Right lung (tissue), 2 donors: ENCODE measurements at regions not wholly inside any gene's neighbourhood (a gene's known extent, or its start where the extent isn't known, plus 50 kb on each side); places are given as distances from the start of the nearest gene placed in this dataset.

Experiments used
- DNase-seq, 2 donors: peaks; one replicate each; pipeline ENCODE4 v3.0.0-alpha.2; 2013

DNA sequence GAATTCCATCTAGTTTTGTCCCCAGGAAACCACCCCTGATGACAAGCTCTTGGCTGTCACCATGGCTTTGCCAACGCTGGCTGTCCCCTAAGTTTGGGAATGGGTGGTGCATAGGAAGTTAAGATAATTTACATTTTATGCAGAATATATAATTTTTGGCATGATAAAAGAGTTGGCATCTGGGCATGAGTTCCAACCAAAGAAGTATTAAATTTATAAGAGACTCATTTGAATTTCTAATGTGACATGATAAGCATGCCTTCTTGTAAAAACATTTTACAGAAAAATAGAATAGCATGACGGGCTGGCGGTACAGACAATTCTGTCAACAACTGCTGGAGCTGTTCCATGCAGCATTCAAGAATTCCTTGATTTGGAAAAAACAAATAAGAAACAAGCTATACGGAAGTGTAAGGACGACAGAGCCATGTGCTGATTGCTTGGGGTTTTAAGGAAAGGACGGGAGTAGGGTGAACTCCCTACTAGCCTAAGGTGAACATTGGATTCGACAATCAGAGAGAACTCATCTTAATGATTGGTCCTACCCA is 106.8 kb upstream of the C1orf21 start:
- no peak for DNase-seq

DNA sequence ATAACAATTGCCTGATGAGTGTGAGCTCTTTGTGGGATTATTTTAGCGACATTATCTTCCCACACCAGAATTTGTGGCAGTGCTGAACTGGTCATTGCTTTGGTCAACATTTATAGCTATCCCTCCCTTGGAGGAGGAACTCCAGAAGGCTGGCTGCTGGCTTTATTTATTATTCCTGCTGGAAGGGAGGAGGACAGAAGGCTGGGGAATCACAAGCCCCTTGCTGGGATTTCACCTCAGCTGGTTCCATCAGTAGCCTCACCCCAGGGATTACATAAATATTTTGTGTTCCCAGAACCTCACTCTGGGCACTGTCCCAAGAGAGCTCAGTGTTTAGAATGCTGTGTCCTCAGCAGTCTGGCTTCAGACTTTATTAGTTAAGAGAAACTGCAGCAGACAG is 102.8 kb upstream of the C1orf21 start:
- DNase-seq = peak; percentile 28 to 32

DNA sequence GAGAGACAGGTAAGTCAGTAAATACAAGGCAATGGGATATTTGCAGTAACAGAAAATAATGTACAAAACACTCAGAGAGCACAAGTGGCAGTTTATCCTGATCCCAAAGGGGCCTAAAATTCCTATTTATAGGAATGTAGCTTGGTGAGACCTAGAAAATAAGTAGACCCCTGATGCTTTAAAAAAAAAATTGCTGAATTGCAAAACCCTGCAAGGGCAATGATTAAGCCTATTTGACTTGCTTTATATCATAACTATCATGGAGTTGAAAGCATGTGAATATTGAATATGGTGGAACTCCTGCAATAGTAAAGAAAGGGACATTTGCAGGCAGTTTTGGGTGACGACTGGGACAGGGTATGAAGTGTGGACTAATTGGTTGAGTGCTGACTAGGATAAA is 101.9 kb upstream of the C1orf21 start:
- DNase-seq = no peak

DNA sequence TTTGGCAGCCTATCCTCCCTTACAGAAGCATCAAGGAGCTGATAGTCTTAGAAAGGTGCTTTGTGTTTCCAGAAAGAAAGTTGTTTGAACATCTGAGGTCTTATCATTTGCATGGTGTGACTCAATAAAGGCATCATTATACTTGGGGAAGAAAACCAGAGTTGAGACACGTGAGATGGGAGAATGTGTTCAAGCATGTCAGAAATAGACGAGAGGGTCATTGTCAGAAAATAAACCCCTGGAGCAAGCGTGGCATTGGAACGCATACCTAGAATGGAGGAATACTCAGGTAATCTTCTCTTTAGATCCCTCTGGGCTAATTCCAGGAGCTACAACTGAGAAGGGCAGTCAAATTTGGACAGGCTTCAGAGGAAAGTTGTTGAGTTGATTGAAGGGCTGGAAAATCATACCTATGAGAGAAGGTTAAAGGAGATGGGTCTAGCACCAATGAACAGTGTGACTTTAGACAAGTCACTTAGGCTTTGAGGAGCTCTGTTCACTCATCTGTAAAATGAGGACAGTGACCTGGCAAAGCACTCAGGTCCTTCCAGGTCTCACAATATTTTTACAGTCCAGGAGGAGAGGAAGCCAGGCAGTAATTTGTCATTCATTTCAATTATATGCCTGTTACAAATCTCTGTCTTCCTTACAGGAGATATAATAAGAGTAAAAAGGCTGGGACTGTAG is 101.3 kb upstream of the C1orf21 start:
- DNase-seq = no peak

DNA sequence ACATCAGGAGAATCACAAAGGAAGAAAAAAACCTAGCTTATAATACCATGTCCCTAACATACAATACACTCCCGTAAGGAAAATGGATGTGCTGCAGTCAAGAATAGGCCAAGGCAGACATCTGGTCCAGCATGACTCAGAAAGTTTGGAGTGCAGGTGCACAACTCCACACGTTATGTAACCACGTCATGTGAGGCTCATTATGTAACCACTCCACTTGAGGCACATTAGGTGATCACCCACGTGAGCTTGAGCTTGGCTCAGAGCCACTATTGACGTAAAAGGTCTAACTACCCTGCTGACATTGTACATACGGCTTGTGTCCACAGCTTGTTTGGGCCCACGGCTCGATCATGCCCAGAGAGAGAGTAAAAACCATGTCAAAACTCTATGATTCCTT is 99.8 kb upstream of the C1orf21 start:
- no peak for DNase-seq

DNA sequence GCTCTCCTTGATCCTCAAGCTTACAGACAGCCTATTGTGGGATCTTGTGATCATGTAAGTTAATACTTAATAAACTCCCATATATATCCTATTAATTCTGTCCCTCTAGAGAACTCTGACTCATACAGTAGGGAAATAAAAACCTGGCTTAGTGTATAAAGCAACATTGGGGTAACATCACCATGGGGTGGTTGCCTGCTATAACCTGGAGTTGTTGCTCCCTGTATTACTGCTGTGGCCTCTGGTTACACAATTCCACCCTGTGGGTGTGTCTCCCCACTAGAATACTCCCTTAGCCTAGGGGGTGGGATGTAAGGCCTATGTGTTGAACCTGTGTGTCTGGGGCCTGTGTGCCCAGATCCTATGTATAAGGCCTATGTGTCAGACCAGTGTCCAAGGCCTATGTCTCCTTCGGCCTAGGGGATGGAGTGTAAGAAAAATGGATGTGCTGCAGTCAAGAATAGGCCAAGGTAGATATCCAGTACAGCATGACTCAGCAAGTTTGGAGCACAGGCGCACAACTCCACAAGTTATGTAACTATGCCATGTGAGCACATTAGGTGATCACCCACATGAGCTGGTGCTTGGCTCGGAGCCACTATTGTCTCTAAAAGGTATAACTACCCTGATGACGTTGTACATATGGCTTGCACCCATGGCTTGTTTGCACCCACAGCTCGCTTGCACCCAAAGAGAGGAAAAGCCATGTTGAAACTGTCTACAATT is 96.8 kb upstream of the C1orf21 start:
- DNase-seq = no peak

DNA sequence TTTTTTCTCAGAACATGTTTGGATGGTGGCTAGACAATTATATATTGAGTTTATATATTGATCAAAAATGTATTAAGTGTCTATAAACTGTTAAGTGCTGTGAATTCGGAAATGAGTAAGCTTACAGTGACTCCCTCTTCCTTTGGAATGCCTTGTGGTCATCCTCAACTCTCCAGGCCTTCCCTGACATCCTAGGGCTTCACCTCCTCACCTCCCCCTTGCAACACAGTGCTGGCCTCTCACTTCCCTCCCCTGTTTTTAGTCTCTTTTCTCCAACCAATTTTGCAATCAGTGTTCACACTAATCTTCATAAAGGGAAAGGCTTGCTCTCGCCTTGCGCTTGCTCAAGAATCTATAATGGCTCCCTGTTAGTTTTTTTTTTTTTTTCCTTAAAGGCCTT is 95.1 kb upstream of the C1orf21 start:
- DNase-seq = no peak

DNA sequence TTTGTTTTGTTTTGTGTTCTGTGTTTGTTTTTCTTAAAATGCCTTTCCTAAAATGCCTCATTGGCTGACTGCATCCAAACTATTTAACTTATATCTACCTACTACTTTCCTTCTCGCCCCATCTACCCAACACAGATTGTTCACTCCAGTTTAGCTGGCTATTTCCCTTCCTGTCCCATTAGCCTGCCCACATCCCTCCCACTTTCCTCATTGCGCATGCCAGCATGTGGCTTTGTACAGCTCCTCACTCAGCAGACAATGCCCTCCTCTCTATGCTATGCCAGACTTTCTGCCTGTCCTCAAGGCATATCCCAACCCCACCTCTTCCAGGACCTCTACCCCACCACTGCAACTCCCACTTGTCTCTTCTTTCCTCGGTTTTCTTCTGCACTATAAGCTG is 94.7 kb upstream of the C1orf21 start:
- no peak for DNase-seq

DNA sequence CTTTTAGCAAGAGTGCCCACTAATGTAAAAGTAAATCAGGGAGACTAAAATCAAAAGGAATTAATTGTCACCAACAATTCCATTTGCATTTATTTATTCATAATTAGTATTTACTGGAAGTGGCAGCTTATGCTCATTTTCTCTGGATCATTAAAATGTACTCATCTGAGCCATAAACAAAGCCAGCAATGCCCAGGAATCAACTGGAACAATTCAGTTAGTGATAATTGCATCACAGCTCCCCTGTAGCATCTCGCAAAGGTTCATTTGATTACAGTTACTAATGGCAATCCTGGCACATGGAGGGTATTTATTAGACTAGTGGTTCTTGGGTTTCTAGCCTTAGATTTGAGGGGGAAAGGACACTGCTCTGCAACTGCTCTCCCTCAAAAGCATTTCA is 92.7 kb upstream of the C1orf21 start:
- DNase-seq = no peak

DNA sequence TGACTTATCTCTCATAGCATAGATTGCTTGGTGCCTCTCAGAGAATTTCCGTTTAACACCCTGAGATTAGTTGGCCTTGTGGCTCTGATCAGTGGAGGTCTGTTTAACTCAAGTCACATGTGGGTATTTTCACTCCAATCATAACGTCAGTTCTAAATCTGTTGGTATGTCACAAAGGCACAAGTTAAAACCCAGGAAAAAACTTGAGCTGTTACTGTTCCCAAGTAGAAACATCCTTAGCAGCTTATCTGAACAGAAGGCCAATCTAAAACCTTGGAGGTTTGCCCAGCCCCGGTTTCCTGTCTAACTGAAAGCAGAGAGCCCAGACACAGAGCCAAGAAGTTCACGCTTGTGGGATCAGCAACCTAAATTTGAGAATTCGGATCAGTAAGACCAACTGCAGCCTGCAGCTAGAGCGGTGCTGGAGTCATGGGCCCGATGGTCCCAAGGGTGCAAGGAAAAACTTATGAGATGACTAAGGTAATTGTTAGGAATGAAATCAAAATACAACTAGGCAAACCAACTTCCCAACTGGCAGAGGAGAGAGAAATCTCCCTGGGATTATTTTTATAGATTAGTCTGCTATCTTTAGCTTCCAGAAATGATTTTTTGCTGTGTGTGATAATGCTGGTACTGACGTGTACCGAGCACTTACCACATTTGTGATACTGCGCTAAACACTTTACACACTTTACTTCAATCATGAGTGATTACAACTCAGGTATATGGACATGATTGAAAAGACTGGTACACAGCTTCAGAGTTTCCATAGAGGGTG is 90.2 kb upstream of the C1orf21 start:
- DNase-seq = peak; percentile 79 to 86

DNA sequence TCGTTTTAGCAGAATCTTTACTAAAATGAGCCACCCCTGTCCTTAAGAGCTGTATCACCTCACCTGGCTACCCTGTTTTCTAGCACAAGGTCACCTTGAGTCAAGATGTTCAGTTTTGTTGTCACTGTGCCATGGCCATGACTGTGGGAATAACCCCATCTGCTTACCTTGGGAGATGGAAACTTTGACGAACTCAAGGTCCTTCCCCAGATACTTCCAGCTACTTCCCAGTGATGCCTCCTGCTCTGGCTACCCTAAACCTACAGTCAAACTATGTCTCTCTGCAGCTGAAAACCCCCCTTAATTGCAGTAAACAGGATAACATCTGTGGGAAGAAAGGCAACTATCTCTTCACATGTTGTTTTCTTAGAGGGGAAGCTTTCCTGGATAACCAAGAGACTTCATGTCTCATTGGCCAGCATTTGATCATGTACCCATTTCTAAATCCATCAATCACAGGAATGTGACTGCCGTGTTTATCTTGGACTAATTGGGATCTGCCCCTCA is 89.5 kb upstream of the C1orf21 start:
- DNase-seq = no peak

DNA sequence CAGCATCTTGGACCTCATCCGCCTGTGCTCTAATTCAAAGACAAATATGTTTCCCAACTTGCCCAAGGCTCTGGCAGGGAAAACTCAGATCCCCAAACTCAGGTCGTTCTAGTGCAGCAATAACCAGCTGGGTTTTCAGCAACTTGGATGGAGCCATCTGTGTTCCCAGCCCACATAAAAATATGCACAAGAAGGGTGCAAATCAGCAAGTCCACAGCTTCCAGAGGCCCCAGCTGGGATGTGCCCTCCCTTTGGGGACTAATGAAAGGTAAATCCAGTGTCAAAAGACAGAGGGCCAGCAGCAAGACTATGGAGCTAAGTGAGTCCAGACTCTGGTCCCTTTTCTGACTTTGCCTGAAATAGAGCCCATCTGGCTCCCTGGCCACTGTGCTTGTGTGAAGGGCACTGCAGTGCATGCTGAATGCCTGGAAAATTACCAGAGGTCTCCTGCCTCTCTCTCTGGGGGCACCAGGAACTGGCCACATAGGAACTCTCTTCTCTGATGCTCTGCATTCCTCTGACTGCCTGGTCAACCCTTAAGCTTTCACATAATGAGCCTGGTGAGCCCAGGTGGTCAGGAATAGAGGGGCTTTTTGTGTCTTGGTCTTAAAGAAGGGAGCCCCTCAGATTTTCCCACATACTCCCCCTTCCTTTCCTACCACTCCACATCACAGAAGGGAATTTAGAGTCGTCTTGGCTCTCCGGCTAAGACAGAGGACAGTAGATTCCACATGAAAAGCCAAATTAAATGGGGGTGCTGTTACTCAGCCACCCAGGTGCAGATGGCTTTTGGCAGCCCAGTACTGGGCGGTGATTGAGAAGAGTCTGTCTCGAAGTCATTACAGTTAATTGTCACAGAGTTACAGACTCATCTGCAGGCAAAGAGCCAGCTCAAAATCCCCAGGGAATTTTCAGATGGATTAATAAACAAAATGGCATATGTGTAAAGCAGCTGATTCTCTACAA is 88.1 kb upstream of the C1orf21 start:
- DNase-seq = no peak

DNA sequence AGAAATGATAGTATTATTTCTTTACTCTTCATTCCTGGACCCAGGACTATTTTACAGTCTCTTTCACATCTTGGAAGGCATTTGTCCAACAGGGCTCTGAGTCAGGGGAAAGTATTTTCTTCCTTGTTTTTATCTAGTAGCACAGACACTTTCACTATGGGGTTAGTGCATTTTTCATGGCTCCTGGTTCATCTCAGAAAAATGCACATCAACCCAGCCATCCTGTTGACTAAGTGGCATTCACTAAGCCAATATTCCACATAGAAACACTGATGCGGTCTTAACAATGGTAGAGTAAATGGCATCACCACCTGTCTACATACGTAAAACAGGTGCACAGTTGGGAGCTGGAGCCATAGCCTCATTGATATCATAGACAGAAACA is 87.4 kb upstream of the C1orf21 start:
- DNase-seq = no peak

DNA sequence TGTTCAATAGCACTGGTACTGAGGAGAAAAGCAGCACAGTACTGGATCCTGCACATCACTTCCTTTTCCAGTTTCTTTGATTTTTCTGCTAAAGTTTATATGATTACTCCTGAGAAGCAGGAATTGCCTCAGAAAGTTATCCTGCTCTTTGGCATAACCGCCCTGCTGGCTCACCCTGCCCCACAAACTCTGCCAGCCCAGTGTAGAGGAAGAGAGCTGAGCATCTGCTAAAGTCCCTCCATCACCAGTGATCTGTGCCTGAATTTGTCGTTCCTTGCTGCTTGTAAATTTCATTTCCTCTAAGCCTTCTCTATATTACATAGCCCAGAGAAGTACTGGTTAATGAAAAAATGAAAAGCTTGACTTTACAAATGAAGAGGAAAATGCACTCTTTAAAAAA is 87.0 kb upstream of the C1orf21 start:
- no peak for DNase-seq

DNA sequence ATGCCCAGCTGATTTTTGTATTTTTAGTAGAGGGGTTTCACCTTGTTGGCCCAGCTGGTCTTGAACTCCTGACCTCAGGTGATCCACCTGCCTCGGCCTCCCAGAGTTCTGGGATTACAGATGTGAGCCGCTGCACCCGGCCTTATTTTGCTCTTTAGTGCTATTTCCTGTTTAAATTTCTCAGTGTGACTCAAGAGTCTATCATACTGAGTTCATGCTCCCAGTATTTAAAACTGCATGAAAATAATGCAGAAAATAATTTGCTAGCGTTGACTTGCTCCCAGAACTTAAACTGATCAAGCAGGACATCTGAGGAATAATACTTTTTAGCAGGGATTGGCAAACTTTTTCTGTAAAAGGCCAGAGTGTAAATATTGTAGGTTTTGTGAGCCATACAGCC is 86.4 kb upstream of the C1orf21 start:
- no peak for DNase-seq

DNA sequence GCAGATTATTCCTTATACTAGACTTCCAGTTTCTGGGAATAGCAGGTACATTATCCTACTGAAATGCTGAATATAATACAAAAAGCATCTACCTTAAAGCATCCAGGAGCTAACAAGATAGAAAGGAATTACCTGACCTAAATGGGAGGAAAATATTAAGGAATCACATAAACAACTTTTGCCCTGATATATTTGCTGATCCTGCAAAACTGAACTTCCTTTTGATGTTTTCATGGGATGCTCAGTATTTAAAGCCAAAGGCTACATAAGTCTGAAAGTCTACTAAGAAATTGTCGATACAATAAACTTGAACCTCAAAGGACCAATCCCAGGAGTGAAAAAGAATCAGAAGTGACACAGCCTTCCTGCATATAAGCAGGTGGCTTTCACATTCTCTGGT is 85.6 kb upstream of the C1orf21 start:
- DNase-seq = no peak

DNA sequence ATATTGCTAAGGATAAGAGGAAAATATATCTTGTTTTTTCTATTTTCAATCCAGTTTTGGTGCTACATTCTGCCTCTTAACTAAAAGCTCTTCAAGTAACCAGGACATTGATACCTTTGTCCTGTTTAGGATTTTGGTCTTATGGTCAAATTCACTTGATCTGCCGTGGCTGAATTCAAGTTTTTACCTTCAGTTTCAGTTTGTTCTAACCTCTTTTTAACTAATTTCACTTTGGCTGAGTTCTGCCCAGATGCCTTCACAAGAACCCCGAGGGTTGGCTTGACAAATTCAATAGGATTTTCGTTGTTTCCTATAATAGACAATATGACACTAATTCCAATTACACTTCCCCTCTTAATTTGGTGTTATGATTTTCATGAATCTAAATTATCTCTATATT is 84.5 kb upstream of the C1orf21 start:
- no peak for DNase-seq

DNA sequence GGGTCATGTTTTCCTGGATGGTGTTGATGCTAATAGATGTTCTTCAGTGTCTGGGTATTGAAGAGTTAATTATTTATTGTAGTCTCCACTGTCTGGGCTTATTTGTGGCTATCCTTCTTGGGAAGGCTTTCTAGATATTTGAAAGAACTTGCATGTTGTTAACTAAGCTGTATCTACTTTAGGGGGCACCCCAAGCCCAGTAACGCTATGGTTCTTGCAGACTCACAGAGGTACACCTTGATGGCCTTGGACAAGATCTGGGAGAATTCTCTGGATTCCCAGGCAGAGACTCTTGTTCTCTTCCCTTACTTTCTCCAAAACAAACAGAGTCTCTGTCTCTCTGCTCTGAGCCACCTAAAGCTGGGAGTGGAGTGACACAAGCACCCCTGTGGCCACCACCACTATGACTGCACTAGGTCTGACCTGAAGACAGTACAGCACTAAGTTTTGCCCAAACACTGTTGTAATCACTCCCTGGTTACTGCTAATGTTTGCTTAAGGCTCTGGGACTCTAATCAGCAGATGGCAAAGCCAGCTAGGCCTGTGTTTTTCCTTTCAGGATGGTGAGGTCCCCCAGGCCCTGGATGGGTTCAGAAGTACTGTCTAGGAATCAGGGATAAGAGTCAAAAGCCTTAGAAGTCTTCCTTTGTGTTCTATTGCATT is 76.5 kb upstream of the C1orf21 start:
- no peak for DNase-seq

DNA sequence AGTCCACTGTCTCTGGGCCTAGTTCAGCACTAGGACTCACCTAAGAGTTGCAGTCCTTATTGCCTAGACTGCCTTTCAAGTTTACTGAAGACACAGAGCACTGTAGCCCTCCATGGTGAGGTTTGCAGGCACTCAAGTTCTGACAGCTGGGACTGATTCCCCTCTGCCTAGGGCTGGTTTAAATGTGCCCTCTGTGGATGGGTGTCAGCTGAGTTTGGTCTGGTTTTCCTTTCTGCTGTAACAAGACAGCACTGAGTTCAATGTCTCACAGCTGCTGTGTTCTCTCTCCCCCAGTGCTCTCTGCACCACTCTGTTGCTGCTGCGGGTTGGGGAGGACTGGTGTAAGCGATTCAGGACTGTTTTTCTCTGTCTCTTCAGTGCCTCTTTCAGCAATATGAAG is 75.2 kb upstream of the C1orf21 start:
- no peak for DNase-seq

DNA sequence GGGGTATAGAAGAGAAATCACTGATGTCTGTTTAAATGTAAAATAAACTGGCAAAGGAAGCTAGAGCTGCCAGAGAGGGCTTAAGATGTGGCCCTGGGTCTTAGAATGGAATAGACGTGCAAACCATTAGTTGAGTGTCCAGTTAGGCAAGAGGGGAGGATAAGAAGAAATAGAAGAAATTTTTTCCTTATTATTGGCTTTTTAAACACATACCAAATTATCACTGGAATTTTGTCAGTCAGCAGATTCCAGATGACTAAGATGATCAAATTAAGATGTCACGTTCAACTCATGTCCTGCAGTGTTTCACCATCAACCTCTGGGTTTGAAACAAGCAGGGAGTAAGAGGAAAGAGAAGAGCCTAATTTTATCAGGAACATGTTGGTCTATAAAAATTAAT is 71.6 kb upstream of the C1orf21 start:
- DNase-seq = no peak

DNA sequence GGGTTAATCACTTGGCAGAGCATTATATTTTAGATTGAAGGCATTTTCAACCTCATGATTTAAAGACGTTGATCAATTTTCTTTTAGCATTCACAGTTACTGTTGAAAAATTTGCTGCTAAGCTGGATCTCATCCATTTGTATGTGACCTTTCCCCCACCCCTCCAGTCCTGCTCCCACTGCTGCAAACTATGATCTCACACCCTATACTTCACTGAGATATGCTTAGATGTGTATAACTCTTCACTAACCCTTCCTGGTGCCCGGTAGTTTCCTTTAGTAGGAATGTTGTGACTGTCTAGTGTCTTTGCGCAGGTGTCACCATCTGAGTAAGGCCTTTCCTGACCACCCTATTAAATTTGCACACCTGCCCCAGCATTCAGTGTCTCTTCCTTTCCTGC is 67.0 kb upstream of the C1orf21 start:
- DNase-seq = no peak
